Activated CD8-positive, alpha-beta memory T cell treated with anti-CD3 and anti-CD28 coated beads, Interleukin-2, amount 50 U/mL, for 48 hours (primary cell): ENCODE measurements at regions not wholly inside any gene's neighbourhood (a gene's known extent, or its start where the extent isn't known, plus 50 kb on each side); places are given as distances from the start of the nearest gene placed in this dataset.

Source experiments
- DNase-seq: peaks from one replicate; pipeline ENCODE4 v3.0.0-alpha.2; 2020

- no peak for DNase-seq
These were observed 108.2 kb upstream of the NAV3 start for GRCh38 chr12:77722536-77722935.

GRCh38 chr12:77720258-77720657 lies 110.4 kb upstream of the NAV3 start:
- no peak for DNase-seq

DNA sequence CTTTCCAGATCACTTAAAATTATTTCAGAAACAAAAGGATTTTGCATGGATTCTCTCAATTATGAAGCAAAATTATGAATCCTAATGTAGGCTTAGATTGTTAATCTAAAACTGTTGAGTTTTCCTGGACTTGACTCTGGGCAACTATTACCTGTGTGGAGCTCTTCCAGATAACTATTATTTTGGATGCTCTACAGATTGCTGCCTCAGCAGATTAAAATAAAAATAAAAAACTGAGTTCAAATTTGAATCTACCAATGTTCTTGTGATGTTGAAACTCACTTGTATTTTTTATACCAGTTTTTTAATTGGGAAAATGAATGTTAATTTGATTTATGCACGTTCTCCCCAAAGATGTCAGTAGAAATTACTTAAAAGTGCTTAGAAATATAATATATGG lies 120.5 kb upstream of the NAV3 start:
- DNase-seq: no peak

- DNase-seq: no peak
These were observed 133.6 kb upstream of the NAV3 start for GRCh38 chr12:77697126-77697525.

- DNase-seq: no peak
These were observed 134.5 kb upstream of the NAV3 start for GRCh38 chr12:77696183-77696582.

DNA sequence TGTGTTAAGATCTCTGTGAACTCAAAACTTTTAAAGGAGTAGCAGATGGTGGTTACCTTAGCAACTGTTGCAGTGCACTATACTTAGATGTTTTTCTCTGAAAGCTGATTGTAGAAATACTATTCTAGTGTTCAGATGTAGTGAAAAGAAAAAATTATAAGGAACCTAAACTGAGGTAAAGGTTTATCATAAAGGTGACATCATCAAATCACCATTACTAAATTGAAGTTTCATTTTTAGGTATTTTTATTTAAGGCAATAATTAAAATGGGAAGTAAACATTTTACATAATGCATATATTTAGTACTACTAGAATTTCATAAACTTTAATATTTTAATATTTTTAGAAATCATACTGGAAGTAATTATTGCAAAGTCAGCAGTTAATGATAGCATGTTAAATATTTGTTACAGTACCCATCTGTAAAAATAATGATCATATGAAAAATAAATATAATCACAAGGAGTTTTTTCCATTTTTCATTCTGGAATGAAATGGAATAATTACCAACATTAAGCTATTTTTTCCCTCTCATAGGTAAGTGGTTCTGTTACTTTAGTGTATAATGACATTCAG lies 141.1 kb upstream of the NAV3 start:
- no peak for DNase-seq

DNA sequence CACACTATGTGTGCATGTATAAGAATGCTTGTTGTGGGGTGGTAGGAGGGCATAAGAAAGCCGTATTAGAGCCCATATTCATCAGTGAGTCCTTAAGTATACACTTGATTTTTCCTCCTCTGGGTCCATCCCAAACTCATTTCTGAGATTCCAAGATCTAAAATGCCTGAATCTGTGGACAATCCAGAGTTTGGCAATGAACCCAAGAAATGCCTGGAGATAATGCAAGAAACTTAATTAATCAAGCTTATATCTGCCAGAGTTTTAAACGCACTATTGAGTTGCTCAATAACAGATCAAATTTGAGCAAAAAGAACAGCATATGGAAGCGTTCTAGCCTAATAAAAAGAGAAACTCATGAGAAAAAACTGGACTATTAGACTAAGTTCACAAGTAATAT lies 143.4 kb upstream of the NAV3 start:
- DNase-seq: no peak

DNA sequence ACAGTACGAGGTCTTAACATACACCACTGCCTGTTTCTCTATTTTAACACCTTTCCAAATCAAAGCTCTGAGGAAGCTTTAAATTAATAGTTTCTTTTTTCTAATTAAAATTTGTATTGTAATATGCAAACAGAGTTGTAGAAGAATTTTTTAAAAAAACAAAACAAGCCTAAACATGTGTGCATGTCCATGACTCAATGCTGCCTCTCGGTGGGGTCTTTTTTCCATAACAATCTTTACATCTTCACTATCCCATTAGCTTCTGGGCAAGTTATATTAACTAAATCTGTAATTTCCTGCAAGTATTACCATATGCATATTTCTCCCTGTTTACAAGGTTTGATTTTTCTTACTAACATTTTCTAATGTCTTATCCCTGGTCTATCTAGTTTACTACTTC lies 143.9 kb upstream of the NAV3 start:
- DNase-seq: no peak

- no peak for DNase-seq
These were observed 144.8 kb upstream of the NAV3 start for GRCh38 chr12:77685901-77686300.

DNA sequence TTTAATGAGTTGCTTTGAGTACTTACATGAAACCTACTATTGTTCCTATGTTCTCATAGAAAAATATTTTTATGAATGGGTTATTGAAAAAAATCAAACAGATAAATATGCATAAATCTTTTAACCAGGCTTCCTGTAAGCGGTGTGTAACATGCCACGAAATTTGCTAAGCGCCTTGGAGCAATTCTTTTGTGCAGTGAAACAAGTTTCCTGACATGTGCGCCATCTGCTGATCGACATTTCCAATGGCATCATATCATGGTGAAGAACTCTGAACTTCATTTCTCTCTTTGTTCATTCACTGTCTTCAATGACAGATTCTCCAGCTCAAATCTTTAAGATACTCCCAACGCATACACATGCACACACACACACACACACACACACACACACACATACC lies 145.6 kb upstream of the NAV3 start:
- no peak for DNase-seq

DNA sequence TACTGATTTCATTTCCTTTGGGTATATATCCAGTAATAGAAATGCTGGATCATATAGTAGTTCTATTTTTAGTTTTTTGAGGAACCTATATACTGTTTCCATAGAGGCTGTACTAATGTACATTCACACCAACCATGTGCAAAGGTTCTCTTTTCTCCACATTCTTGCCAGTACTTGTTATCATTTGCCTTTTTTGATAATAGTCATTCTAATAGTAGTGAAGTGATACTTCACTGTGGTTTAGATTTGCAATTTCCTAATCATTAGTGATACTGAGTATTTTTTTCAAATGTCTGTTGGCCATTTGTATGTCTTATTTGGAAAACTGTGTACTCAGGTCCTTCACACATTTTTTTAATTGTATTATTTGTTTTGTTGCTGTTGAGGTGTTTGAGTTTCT lies 148.2 kb upstream of the NAV3 start:
- no peak for DNase-seq

DNA sequence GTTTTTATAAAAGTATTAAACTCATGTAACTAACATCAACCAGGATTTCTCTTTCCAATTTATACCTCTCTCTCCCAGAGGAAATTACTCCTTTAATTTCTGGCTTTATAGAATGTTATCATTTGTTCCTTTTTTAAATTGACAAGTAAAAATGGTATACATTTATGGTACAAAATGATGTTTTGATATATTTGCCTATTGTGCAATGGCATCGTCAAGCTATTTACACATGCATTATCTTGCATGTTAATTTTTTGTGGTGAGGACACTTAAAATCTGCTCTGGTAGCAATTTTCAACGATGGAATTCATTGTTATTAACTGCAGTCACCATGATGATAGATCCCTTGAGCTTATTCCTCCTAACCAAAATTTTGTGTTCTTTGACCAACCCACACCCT lies 149.0 kb upstream of the NAV3 start:
- no peak for DNase-seq

DNA sequence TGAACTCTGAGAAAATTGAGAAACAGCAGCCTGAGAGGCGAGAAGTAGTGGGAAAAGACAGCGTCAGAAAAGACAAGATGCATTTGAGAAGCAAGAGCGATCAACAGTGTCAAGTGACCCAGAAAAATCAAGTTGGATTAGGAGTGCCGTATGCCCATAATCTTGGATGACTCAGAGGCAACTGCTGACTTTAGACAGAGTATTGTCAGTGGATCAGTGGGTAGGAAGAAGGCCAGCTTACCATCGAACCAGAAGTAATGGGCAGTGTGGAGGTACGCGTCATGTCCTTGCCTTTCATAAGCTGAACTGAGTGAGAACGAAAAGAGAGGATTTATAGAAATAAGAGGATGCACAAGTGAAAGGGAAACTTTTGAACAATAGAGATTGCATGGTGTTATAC lies 151.0 kb upstream of the NAV3 start:
- DNase-seq: no peak

GRCh38 chr12:77678621-77679020 lies 152.1 kb upstream of the NAV3 start:
- DNase-seq: no peak

DNA sequence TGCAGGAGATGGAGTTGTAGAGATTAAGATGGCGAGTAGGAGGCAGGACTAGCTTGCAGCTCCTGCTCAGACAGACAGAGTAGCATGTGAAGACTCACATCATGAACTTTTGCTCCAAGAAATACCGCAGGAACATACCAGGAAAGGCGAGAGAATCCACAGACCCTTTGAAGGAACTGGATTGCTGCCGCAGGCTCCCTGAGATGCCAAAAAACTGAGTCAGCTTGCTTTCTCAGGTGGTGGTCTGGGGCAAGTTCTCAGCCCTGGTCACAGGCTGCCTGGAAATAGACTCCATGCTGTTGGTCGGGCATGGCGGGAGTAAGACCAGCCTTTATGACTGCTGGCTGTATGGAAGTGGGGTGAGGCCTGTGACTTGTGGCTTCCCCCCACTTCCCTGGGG lies 163.6 kb upstream of the NAV3 start:
- no peak for DNase-seq

- no peak for DNase-seq
These were observed 182.0 kb upstream of the NAV3 start for GRCh38 chr12:77648716-77649115.

DNA sequence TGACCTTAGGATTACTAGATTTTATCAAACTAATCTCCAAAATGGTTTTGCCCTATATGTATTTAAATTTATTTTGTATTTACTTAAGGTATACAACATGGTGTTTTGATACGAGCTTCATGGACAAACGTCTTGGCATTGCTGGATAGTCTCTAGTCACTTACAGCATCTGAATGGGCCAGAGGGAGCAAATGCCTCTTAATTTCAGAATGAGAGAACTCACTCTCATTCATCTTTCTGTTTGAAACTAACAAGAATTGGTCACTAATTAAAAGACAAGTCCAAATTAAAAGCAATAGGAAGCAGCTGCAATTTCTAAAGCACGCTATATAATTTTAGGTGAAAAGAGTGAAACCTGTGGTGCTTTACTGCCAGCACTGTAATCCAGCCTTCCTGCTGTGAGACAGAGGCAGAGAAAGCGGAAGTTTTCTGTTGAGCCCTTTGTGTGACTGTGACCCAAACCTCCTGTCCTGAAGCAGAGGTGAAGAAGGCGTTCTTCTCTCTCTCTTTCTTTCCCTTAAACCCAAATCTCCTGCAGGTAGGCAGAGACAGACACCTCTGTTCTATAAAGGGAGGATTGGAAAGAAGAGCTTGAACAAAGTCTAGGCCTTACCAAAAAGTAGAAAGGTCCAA lies 184.6 kb upstream of the NAV3 start:
- no peak for DNase-seq

GRCh38 chr12:77644915-77645605 lies 185.6 kb upstream of the NAV3 start:
- DNase-seq: no peak

DNA sequence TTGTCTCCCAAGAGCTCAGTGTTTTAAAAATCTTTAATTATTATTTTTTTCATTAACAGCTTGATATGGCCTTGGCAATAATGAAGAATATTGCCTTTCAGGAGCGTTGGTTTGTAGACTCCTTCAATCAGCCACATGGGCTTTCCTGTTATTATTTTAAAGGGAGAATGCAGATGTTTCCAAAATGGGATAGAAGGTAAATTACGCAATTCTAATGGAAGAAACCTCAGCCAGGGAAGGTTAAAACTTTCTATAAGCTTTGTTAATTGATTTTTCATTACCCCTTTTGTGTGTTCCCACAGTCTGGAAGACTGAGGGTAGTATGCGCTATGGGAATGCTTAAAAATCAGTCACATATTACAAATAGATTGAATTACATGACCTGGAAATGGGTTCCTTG lies 188.4 kb upstream of the NAV3 start:
- DNase-seq: no peak

- DNase-seq: no peak
These were observed 190.3 kb upstream of the NAV3 start for GRCh38 chr12:77640356-77640755.

- DNase-seq: no peak
These were observed 199.8 kb upstream of the NAV3 start for GRCh38 chr12:77630790-77631445.

- DNase-seq: no peak
These were observed 200.3 kb upstream of the NAV3 start for GRCh38 chr12:77630344-77630743.

- DNase-seq: no peak
These were observed 201.6 kb upstream of the NAV3 start for GRCh38 chr12:77629141-77629540.

DNA sequence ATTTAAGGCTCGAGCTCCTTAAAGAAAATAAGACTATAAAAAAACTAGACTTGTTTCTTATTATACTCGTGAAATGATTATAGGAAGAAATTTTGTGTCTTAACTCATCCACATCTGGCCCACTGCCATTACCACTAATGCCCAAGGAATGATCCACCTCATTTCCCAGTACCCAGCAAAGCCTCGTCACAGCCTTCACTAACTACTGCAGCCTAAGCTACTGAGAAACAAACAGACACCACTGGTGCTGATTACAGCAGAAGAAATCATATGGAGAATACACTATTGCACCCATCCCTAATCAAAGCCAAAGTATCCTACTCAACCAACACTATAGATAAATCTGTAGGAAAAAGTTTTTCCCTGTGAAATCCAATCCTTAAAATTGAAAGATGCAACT lies 205.3 kb upstream of the NAV3 start:
- DNase-seq: no peak
